Keratinocyte (primary cell): ENCODE measurements at regions not wholly inside any gene's neighbourhood (a gene's known extent, or its start where the extent isn't known, plus 50 kb on each side); places are given as distances from the start of the nearest gene placed in this dataset.

ENCODE experiments used
- EZH2 ChIP-seq: IDR thresholded peaks from one replicate; pipeline ENCODE4 v1.6.1; 2012; ENCODE audit warnings: inconsistent platforms, mild to moderate bottlenecking, low read length, moderate library complexity
- TF ChIP-seq, protein P1 (sequence below), 3 experiments: IDR thresholded peaks in 1 of 3; conservative IDR thresholded peaks in 1 of 3; optimal IDR thresholded peaks in 1 of 3; 2 replicates in 2 of 3; 3 replicates in 1 of 3; pipeline versions ENCODE3 to v1.5.1; 2011; ENCODE audit warnings: low read length in 3 of 3, mild to moderate bottlenecking in 3 of 3, moderate library complexity in 2 of 3, control low read depth in 1 of 3, inconsistent platforms in 1 of 3; ENCODE audit not compliant: insufficient read depth in 2 of 3; ENCODE audit errors: extremely low read depth in 1 of 3

DNA sequence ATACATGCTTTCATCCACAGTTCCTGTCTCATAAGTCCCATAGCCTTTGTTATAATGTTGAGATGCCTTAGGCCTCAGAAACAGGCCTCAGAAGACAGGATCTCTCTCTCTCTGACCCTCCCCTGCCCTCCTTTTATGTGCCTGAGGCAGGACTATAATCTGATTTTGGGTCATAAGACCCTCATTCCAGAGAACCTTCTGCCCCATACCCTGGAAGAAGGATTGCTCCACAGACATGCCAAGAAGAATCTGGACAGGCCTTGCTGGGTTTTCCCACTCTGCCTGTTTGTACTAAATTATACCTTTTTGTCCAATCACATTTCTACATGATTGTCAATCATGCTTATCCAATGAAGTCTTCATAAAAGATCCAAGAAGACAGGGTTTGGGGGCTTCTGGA lies 57.2 kb upstream of the MME start:
- TF ChIP-seq, protein P1, sequence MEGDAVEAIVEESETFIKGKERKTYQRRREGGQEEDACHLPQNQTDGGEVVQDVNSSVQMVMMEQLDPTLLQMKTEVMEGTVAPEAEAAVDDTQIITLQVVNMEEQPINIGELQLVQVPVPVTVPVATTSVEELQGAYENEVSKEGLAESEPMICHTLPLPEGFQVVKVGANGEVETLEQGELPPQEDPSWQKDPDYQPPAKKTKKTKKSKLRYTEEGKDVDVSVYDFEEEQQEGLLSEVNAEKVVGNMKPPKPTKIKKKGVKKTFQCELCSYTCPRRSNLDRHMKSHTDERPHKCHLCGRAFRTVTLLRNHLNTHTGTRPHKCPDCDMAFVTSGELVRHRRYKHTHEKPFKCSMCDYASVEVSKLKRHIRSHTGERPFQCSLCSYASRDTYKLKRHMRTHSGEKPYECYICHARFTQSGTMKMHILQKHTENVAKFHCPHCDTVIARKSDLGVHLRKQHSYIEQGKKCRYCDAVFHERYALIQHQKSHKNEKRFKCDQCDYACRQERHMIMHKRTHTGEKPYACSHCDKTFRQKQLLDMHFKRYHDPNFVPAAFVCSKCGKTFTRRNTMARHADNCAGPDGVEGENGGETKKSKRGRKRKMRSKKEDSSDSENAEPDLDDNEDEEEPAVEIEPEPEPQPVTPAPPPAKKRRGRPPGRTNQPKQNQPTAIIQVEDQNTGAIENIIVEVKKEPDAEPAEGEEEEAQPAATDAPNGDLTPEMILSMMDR (optimal IDR thresholded peaks at IDR 0.05 in 1 of 3, IDR thresholded peaks at IDR 0.05 in 1 of 3, conservative IDR thresholded peaks at IDR 0.05 in 1 of 3; ENCODE audit: extremely low read depth in 1 of 3, insufficient read depth in 2 of 3, low read length in 3 of 3): no peak
- no peak for TF ChIP-seq EZH2
